Adipocyte (in vitro differentiated cells): ENCODE measurements at regions not wholly inside any gene's neighbourhood (a gene's known extent, or its start where the extent isn't known, plus 50 kb on each side); places are given as distances from the start of the nearest gene placed in this dataset.

Experiments
- DNase-seq: peaks from one replicate; pipeline ENCODE4 v3.0.0-alpha.2; 2015; ENCODE audit warnings: low read depth
- H3K27me3 ChIP-seq: replicated peaks from 2 replicates; pipeline ENCODE4 v1.7.0; 2013; ENCODE audit warnings: mild to moderate bottlenecking, low read length, moderate library complexity; ENCODE audit not compliant: control insufficient read depth, insufficient read depth
- H3K36me3 ChIP-seq: 2 replicates; pipeline ENCODE4 v1.7.0; 2013; ENCODE audit warnings: low read length, mild to moderate bottlenecking, moderate library complexity; ENCODE audit not compliant: control insufficient read depth, insufficient read depth, severe bottlenecking
- H3K4me1 ChIP-seq: 2 replicates; pipeline ENCODE4 v1.7.0; 2013; ENCODE audit warnings: mild to moderate bottlenecking, low read length, moderate library complexity; ENCODE audit not compliant: control insufficient read depth, insufficient read depth
- H3K4me3 ChIP-seq: 2 replicates; pipeline ENCODE4 v1.7.0; 2013; ENCODE audit warnings: mild to moderate bottlenecking, low read length, moderate library complexity
- H3K9ac ChIP-seq: 2 replicates; pipeline ENCODE4 v1.7.0; 2013; ENCODE audit warnings: mild to moderate bottlenecking, low read length, moderate library complexity
- H3K9me3 ChIP-seq: 2 replicates; pipeline ENCODE4 v1.7.0; 2013; ENCODE audit warnings: mild to moderate bottlenecking, low read length, moderate library complexity; ENCODE audit not compliant: control insufficient read depth

DNA sequence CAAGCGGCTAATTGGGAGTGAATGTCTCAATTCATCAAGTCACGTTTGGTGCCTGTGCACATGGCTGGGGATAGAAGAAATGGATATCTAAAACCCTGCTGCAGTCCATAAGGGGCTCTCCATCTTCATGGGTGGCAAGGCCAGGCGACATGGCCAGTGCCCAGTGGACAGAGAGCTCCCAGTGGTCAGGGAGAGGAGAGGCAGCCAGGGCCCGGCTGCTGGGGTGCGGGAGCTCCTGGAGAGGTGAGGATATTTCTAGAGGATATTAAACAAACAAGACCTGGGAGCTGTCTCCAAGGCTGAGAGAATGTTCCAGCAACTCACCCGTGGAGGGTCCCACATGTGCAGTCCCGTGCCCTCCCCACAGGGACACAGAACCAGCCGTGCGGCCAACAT, 368.8 kb upstream of the C1orf174 start:
- H3K9me3 ChIP-seq: no peaks in the 10 kb centered on the region
- no peak overlapping the region for H3K4me3 ChIP-seq
- DNase-seq: no peak
- H3K27me3 ChIP-seq: no peaks in the 10 kb centered on the region
- H3K9ac ChIP-seq: no peak overlapping the region
- no peaks in the 10 kb centered on the region for H3K36me3 ChIP-seq
- H3K4me1 ChIP-seq: no peaks in the 10 kb centered on the region

DNA sequence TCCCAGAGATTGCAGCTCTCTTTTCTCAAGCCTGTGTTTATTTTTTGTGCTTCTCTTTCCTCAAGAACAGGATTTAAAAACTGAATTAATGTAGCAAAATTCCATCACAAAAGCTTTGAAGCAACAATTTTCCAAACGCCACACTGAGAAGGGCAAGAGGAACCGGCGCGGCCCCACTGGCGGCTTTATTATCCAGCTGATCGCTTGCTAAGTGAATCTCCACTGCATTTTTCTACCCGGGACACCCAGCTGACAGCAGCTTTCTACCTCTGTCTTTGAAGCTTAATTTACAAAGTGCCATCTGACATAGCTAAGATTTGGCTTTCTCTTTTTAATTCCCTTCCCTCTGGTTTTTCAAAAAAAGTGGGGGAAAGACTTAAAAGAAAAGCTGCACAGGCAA, 369.3 kb upstream of the C1orf174 start:
- DNase-seq: no peak
- Histone ChIP-seq H3K36me3 (no peaks in the 10 kb centered on the region), H3K4me1 (no peaks in the 10 kb centered on the region), H3K4me3 (no peak overlapping the region), H3K9ac (no peak overlapping the region), H3K27me3 (no peaks in the 10 kb centered on the region), H3K9me3 (no peaks in the 10 kb centered on the region)

DNA sequence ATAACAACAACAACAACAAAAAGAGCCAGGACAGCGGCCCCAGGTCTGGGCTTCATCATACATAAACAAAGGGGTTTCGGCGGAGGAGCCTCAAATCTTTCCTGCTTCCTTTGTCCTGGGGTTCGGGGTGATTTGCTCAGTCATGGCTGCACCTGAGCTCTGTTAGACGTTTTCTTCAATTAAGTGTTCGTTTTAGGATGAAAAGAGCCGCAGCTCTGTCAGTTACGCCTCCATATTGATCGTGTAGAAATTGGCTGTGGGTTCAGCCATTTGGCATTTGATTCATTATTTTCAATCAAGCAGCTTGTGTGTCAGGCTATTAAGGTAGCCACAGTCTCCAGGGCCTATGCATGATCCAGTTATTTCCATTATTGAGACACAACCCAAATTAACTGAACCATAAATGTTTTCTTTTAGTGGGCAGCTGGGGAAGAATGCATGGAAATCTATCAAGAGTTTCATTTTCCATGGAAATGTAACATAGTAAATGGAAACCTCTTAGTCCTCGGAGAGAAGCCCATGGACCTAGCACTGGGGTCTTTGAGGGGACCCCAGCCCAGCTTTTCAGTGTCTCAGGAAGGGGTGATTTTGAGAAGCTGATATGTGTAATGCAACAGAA, 370.0 kb upstream of the C1orf174 start:
- Histone ChIP-seq H3K9me3 (no peaks in the 10 kb centered on the region), H3K9ac (no peak overlapping the region), H3K4me1 (no peaks in the 10 kb centered on the region), H3K36me3 (no peaks in the 10 kb centered on the region), H3K4me3 (no peak overlapping the region), H3K27me3 (no peaks in the 10 kb centered on the region)
- DNase-seq: no peak

- no peaks in the 10 kb centered on the region for H3K36me3 ChIP-seq
- no peaks in the 10 kb centered on the region for H3K9me3 ChIP-seq
- no peak for DNase-seq
- H3K9ac ChIP-seq: no peak overlapping the region
- H3K4me1 ChIP-seq: no peaks in the 10 kb centered on the region
- H3K4me3 ChIP-seq: no peak overlapping the region
- no peaks in the 10 kb centered on the region for H3K27me3 ChIP-seq
These were observed 370.7 kb upstream of the C1orf174 start for GRCh38 chr1:4270651-4271337.

DNA sequence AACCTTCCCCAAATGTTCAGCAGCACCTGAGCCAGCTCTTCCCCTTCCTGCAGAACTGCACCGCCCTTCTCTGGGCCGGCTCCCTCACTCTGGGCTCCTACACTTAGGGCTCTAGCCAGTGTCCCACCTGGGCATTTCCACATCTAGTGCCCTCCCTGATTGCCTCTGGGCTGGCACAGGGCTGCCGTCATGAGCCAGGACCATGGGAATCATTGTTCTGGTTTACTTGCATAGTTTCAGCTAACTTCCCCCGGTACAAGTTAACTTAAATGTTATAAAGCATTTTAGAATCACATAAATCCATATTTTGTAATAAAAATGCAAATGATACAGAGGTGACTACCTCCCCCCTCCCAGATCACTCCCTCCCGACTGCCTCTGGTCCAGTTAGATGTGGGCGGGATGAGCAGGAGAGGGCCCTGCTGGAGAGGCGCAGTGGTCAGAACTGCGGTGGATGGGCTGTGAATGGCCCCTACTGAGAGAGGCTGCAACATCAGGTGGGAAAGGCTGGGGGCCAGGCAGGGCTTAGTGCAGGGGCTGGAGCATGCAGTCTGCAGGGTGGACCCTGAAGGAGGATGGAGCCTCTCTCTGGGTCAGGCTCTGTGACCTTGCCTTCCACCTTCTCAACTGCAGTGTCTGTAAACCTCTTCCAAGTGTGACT, 371.4 kb upstream of the C1orf174 start:
- Histone ChIP-seq H3K4me1 (no peaks in the 10 kb centered on the region), H3K27me3 (no peaks in the 10 kb centered on the region), H3K9me3 (no peaks in the 10 kb centered on the region), H3K36me3 (no peaks in the 10 kb centered on the region), H3K9ac (no peak overlapping the region), H3K4me3 (no peak overlapping the region)
- DNase-seq: no peak

GRCh38 chr1:4272568-4272967, 372.5 kb upstream of the C1orf174 start:
- no peak for DNase-seq
- Histone ChIP-seq H3K4me3 (no peak overlapping the region), H3K4me1 (no peaks in the 10 kb centered on the region), H3K9me3 (peaks cover 8% of the 10 kb centered on the region), H3K36me3 (no peaks in the 10 kb centered on the region), H3K27me3 (no peaks in the 10 kb centered on the region), H3K9ac (no peak overlapping the region)

GRCh38 chr1:4273243-4273642, 373.2 kb upstream of the C1orf174 start:
- Histone ChIP-seq H3K9me3 (peaks cover 14% of the 10 kb centered on the region), H3K4me1 (no peaks in the 10 kb centered on the region), H3K36me3 (no peaks in the 10 kb centered on the region), H3K4me3 (no peak overlapping the region), H3K27me3 (no peaks in the 10 kb centered on the region), H3K9ac (no peak overlapping the region)
- DNase-seq: no peak

- H3K9me3 ChIP-seq: peaks cover 14% of the 10 kb centered on the region
- H3K4me1 ChIP-seq: no peaks in the 10 kb centered on the region
- H3K36me3 ChIP-seq: no peaks in the 10 kb centered on the region
- no peak for DNase-seq
- no peak overlapping the region for H3K4me3 ChIP-seq
- no peaks in the 10 kb centered on the region for H3K27me3 ChIP-seq
- H3K9ac ChIP-seq: no peak overlapping the region
These were observed 373.7 kb upstream of the C1orf174 start for GRCh38 chr1:4273747-4274146.

DNA sequence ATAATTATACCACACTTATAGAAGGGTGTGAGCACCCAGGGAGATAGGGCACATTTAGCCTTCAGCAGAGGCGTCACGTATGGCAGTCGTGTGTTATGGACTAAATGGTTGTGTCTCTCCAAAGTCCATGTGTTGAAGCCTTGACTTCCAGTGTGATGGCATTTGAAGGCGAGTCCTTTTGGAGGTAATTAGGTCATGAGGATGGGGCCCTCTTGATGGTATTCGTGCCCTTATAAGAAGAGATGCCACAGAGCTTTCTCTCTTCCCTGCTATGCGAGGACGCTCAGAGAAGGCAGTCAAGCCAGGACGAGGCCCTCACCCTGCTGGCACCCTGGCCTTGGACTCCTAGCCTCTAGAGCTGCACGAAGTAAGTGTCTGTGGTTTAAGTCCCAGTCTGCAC, 375.0 kb upstream of the C1orf174 start:
- DNase-seq: no peak
- H3K9ac ChIP-seq: no peak overlapping the region

DNA sequence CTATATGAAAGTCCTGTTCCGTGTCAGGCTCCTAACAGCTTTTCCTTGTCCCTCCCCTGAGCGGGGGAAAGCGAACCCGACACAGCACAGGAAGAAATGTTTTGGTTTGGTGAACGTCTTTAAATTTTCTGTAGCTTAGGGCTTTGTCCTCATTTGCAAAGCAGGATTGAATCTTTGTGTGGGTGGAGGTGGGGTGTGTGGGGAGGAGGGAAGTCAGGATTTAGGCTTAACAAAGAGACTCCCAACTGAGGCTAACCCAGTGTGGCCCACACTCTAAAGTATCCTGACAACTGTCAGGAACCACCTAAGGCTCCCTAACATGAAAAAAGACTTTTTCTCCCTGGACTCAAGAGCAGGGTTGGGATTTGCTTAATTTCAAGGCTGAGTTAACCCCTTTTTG, 376.2 kb upstream of the C1orf174 start:
- no peak for DNase-seq
- Histone ChIP-seq H3K4me3 (no peak overlapping the region), H3K27me3 (no peaks in the 10 kb centered on the region), H3K9me3 (peaks cover 23% of the 10 kb centered on the region), H3K9ac (no peak overlapping the region), H3K4me1 (no peaks in the 10 kb centered on the region), H3K36me3 (no peaks in the 10 kb centered on the region)

More for the DNA sequence above, 375.0 kb upstream of the C1orf174 start:
- Histone ChIP-seq H3K4me1 (no peaks in the 10 kb centered on the region), H3K4me3 (no peak overlapping the region), H3K36me3 (no peaks in the 10 kb centered on the region), H3K27me3 (no peaks in the 10 kb centered on the region), H3K9me3 (peaks cover 22% of the 10 kb centered on the region)

DNA sequence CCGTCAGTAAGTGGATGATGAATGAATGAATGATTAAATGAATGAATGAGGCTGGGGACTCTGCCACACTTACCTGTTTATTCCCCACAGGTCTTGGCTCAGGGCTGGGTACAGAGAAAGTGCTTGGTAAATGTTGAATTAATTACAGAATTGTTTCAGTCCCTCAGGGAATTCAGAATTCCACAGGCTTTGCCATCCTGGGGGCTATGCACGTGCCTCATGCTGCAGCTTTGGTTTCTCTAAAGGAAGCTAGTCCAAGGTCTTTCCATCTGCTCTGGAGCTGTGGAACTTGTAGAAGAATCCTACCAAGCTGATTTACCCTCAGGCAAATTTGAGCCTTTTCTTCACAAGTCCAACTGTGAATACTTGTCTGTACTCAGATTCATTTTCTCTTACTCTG, 376.8 kb upstream of the AJAP1 start:
- DNase-seq: no peak
- H3K9me3 ChIP-seq: peaks cover 26% of the 10 kb centered on the region
- no peaks in the 10 kb centered on the region for H3K4me1 ChIP-seq
- no peaks in the 10 kb centered on the region for H3K36me3 ChIP-seq
- no peak overlapping the region for H3K4me3 ChIP-seq
- H3K27me3 ChIP-seq: no peaks in the 10 kb centered on the region
- no peak overlapping the region for H3K9ac ChIP-seq
